HG03457 (cell line): ENCODE measurements at regions not wholly inside any gene's neighbourhood (a gene's known extent, or its start where the extent isn't known, plus 50 kb on each side); places are given as distances from the start of the nearest gene placed in this dataset.

Source experiments
- ATAC-seq: cut with Tn5 transposase; IDR thresholded peaks from one replicate; pipeline ENCODE4 v1.9.1; 2021; ENCODE audit warnings: moderate number of reproducible peaks; ENCODE audit not compliant: unreplicated experiment

- no peak for ATAC-seq
These were observed 203.1 kb downstream of the RAB38 start for GRCh38 chr11:87972133-87972532.

GRCh38 chr11:87971354-87971753, 203.9 kb downstream of the RAB38 start:
- no peak for ATAC-seq

GRCh38 chr11:87970762-87971161, 204.5 kb downstream of the RAB38 start:
- ATAC-seq: no peak

GRCh38 chr11:87967459-87967858, 207.8 kb downstream of the RAB38 start:
- no peak for ATAC-seq

GRCh38 chr11:87966694-87967093, 208.5 kb downstream of the RAB38 start:
- no peak for ATAC-seq

- no peak for ATAC-seq
These were observed 209.0 kb downstream of the RAB38 start for GRCh38 chr11:87966216-87966615.

GRCh38 chr11:87961606-87962005, 213.6 kb downstream of the RAB38 start:
- ATAC-seq: no peak

GRCh38 chr11:87957961-87958360, 217.3 kb downstream of the RAB38 start:
- no peak for ATAC-seq

- no peak for ATAC-seq
These were observed 220.8 kb downstream of the RAB38 start for GRCh38 chr11:87954476-87954875.

GRCh38 chr11:87942786-87943185, 232.5 kb downstream of the RAB38 start:
- no peak for ATAC-seq

- no peak for ATAC-seq
These were observed 241.1 kb downstream of the RAB38 start for GRCh38 chr11:87934182-87934581.

GRCh38 chr11:87926250-87926970, 248.8 kb downstream of the RAB38 start:
- no peak for ATAC-seq

- no peak for ATAC-seq
These were observed 251.1 kb downstream of the RAB38 start for GRCh38 chr11:87924125-87924524.

- no peak for ATAC-seq
These were observed 258.1 kb downstream of the RAB38 start for GRCh38 chr11:87917111-87917510.

GRCh38 chr11:87909178-87909577, 266.1 kb downstream of the RAB38 start:
- ATAC-seq: no peak

- no peak for ATAC-seq
These were observed 267.2 kb downstream of the RAB38 start for GRCh38 chr11:87908086-87908485.

GRCh38 chr11:87903345-87903744, 271.9 kb downstream of the RAB38 start:
- no peak for ATAC-seq

GRCh38 chr11:87901341-87901740, 273.9 kb downstream of the RAB38 start:
- ATAC-seq: no peak

- ATAC-seq: no peak
These were observed 277.3 kb downstream of the RAB38 start for GRCh38 chr11:87897921-87898320.

GRCh38 chr11:87897071-87897470, 278.2 kb downstream of the RAB38 start:
- ATAC-seq: no peak

- no peak for ATAC-seq
These were observed 280.3 kb downstream of the RAB38 start for GRCh38 chr11:87894961-87895360.

- ATAC-seq: no peak
These were observed 283.0 kb downstream of the RAB38 start for GRCh38 chr11:87892291-87892690.

- no peak for ATAC-seq
These were observed 286.1 kb downstream of the RAB38 start for GRCh38 chr11:87889126-87889525.
